T-helper 2 cell treated with Interferon-gamma antibody and Interleukin-4, amounts not matched to agents 5 μg/mL and 100 μg/mL, for 36 hours (primary cell): ENCODE measurements at regions not wholly inside any gene's neighbourhood (a gene's known extent, or its start where the extent isn't known, plus 50 kb on each side); places are given as distances from the start of the nearest gene placed in this dataset.

Source experiments
- DNase-seq: peaks from one replicate; pipeline ENCODE4 v3.0.0; 2021; ENCODE audit warnings: low spot score
- H3K27ac Mint-ChIP-seq: one replicate; pipeline ENCODE4 v1.8.0; 2021; ENCODE audit warnings: mild to moderate bottlenecking, mixed read lengths
- H3K27me3 Mint-ChIP-seq: one replicate; pipeline ENCODE4 v1.8.0; 2021; ENCODE audit warnings: low read depth, mixed read lengths
- H3K36me3 Mint-ChIP-seq: one replicate; pipeline ENCODE4 v1.8.0; 2021; ENCODE audit warnings: low read depth, mixed read lengths
- H3K4me1 Mint-ChIP-seq: one replicate; pipeline ENCODE4 v1.8.0; 2021; ENCODE audit warnings: low read depth, mixed read lengths
- H3K4me3 Mint-ChIP-seq: one replicate; pipeline ENCODE4 v1.8.0; 2022; ENCODE audit warnings: mild to moderate bottlenecking, moderate library complexity, mixed read lengths
- H3K9me3 Mint-ChIP-seq: one replicate; pipeline ENCODE4 v1.8.0; 2021; ENCODE audit warnings: mixed read lengths

GRCh38 chr10:58087896-58088295 is 179.8 kb downstream of the IPMK start:
- Mint-ChIP-seq H3K27ac (no peak overlapping the region), H3K9me3 (no peaks in the 10 kb centered on the region), H3K4me1 (no peaks in the 10 kb centered on the region), H3K4me3 (no peak overlapping the region), H3K36me3 (no peaks in the 10 kb centered on the region), H3K27me3 (no peaks in the 10 kb centered on the region)
- DNase-seq: no peak

- Mint-ChIP-seq H3K4me3 (no peak overlapping the region), H3K4me1 (no peaks in the 10 kb centered on the region), H3K27me3 (no peaks in the 10 kb centered on the region), H3K27ac (no peak overlapping the region), H3K36me3 (no peaks in the 10 kb centered on the region), H3K9me3 (no peaks in the 10 kb centered on the region)
- DNase-seq: no peak
Measured at GRCh38 chr10:58086763-58087150, 180.9 kb downstream of the IPMK start.

- no peak for DNase-seq
- no peaks in the 10 kb centered on the region for H3K9me3 Mint-ChIP-seq
Measured at GRCh38 chr10:58086144-58086762, 181.4 kb downstream of the IPMK start.

GRCh38 chr10:58082248-58082647 is 185.4 kb downstream of the IPMK start:
- H3K4me1 Mint-ChIP-seq: no peaks in the 10 kb centered on the region
- no peaks in the 10 kb centered on the region for H3K27me3 Mint-ChIP-seq
- no peak overlapping the region for H3K27ac Mint-ChIP-seq

More at GRCh38 chr10:58086144-58086762, 181.4 kb downstream of the IPMK start:
- Mint-ChIP-seq H3K36me3 (no peaks in the 10 kb centered on the region), H3K27ac (no peak overlapping the region), H3K27me3 (no peaks in the 10 kb centered on the region), H3K4me3 (no peak overlapping the region), H3K4me1 (no peaks in the 10 kb centered on the region)

GRCh38 chr10:58081353-58081752 is 186.3 kb downstream of the IPMK start:
- DNase-seq: no peak
- Mint-ChIP-seq H3K9me3 (no peaks in the 10 kb centered on the region), H3K4me1 (no peaks in the 10 kb centered on the region), H3K27ac (no peak overlapping the region), H3K27me3 (no peaks in the 10 kb centered on the region), H3K4me3 (no peak overlapping the region), H3K36me3 (no peaks in the 10 kb centered on the region)

More at GRCh38 chr10:58082248-58082647, 185.4 kb downstream of the IPMK start:
- Mint-ChIP-seq H3K9me3 (no peaks in the 10 kb centered on the region), H3K36me3 (no peaks in the 10 kb centered on the region), H3K4me3 (no peak overlapping the region)
- no peak for DNase-seq

GRCh38 chr10:58079461-58079860 is 188.2 kb downstream of the IPMK start:
- no peak overlapping the region for H3K27ac Mint-ChIP-seq
- no peak overlapping the region for H3K4me3 Mint-ChIP-seq
- no peaks in the 10 kb centered on the region for H3K36me3 Mint-ChIP-seq
- H3K27me3 Mint-ChIP-seq: no peaks in the 10 kb centered on the region
- H3K4me1 Mint-ChIP-seq: no peaks in the 10 kb centered on the region
- no peak for DNase-seq
- no peaks in the 10 kb centered on the region for H3K9me3 Mint-ChIP-seq

GRCh38 chr10:58072634-58073033 is 195.1 kb downstream of the IPMK start:
- H3K4me3 Mint-ChIP-seq: no peak overlapping the region
- no peak for DNase-seq
- H3K36me3 Mint-ChIP-seq: no peaks in the 10 kb centered on the region
- no peaks in the 10 kb centered on the region for H3K4me1 Mint-ChIP-seq
- no peak overlapping the region for H3K27ac Mint-ChIP-seq
- peaks cover 2% of the 10 kb centered on the region for H3K27me3 Mint-ChIP-seq
- H3K9me3 Mint-ChIP-seq: no peaks in the 10 kb centered on the region

GRCh38 chr10:58070956-58071355 is 196.7 kb downstream of the IPMK start:
- Mint-ChIP-seq H3K4me3 (no peak overlapping the region), H3K4me1 (no peaks in the 10 kb centered on the region), H3K36me3 (no peaks in the 10 kb centered on the region), H3K27ac (no peak overlapping the region), H3K9me3 (no peaks in the 10 kb centered on the region), H3K27me3 (peaks cover 2% of the 10 kb centered on the region)
- no peak for DNase-seq

- no peak for DNase-seq
- no peaks in the 10 kb centered on the region for H3K9me3 Mint-ChIP-seq
- peaks cover 2% of the 10 kb centered on the region for H3K27me3 Mint-ChIP-seq
- no peaks in the 10 kb centered on the region for H3K4me1 Mint-ChIP-seq
- no peaks in the 10 kb centered on the region for H3K36me3 Mint-ChIP-seq
- H3K4me3 Mint-ChIP-seq: no peak overlapping the region
- H3K27ac Mint-ChIP-seq: no peak overlapping the region
Measured at GRCh38 chr10:58068809-58069208, 198.9 kb downstream of the IPMK start.

GRCh38 chr10:58066979-58067378 is 200.7 kb downstream of the IPMK start:
- no peaks in the 10 kb centered on the region for H3K36me3 Mint-ChIP-seq
- H3K27me3 Mint-ChIP-seq: peaks cover 4% of the 10 kb centered on the region
- no peak overlapping the region for H3K27ac Mint-ChIP-seq
- no peak for DNase-seq
- no peak overlapping the region for H3K4me3 Mint-ChIP-seq
- no peaks in the 10 kb centered on the region for H3K4me1 Mint-ChIP-seq
- H3K9me3 Mint-ChIP-seq: no peaks in the 10 kb centered on the region

- Mint-ChIP-seq H3K4me3 (no peak overlapping the region), H3K4me1 (no peaks in the 10 kb centered on the region), H3K27ac (no peak overlapping the region), H3K36me3 (no peaks in the 10 kb centered on the region), H3K9me3 (no peaks in the 10 kb centered on the region), H3K27me3 (peaks cover 4% of the 10 kb centered on the region)
- DNase-seq: no peak
Measured at GRCh38 chr10:58066126-58066525, 201.6 kb downstream of the IPMK start.

GRCh38 chr10:58065529-58065815 is 202.2 kb downstream of the IPMK start:
- Mint-ChIP-seq H3K27ac (no peak overlapping the region), H3K27me3 (peaks cover 4% of the 10 kb centered on the region), H3K9me3 (no peaks in the 10 kb centered on the region), H3K4me3 (no peak overlapping the region), H3K36me3 (no peaks in the 10 kb centered on the region), H3K4me1 (no peaks in the 10 kb centered on the region)
- DNase-seq: no peak

- Mint-ChIP-seq H3K36me3 (no peaks in the 10 kb centered on the region), H3K27me3 (peaks cover 4% of the 10 kb centered on the region), H3K4me3 (no peak overlapping the region), H3K27ac (no peak overlapping the region), H3K9me3 (no peaks in the 10 kb centered on the region), H3K4me1 (no peaks in the 10 kb centered on the region)
- no peak for DNase-seq
Measured at GRCh38 chr10:58064714-58065528, 202.8 kb downstream of the IPMK start.

- H3K36me3 Mint-ChIP-seq: no peaks in the 10 kb centered on the region
Measured at GRCh38 chr10:58063861-58064480, 203.7 kb downstream of the IPMK start.

More at GRCh38 chr10:58063861-58064480, 203.7 kb downstream of the IPMK start:
- no peak overlapping the region for H3K4me3 Mint-ChIP-seq
- H3K4me1 Mint-ChIP-seq: no peaks in the 10 kb centered on the region
- no peak overlapping the region for H3K27ac Mint-ChIP-seq
- H3K27me3 Mint-ChIP-seq: peaks cover 4% of the 10 kb centered on the region
- DNase-seq: no peak
- H3K9me3 Mint-ChIP-seq: no peaks in the 10 kb centered on the region
